Heart left ventricle (tissue), 13 donors: ENCODE measurements at regions not wholly inside any gene's neighbourhood (a gene's known extent, or its start where the extent isn't known, plus 50 kb on each side); places are given as distances from the start of the nearest gene placed in this dataset.

Experiments used
- POLR2A ChIP-seq, 2 donors: fragments of 450-650 bp; IDR thresholded peaks; one replicate each; pipeline ENCODE4 v1.6.1; 2017; ENCODE audit warnings: antibody characterized with exemption in 2 of 2, mild to moderate bottlenecking in 2 of 2, moderate library complexity in 2 of 2
- TF ChIP-seq, protein P1 (sequence below), 12 donors: fragments of 200-600 bp; sonication (generic) in 4 of 12; IDR thresholded peaks; one replicate each; pipeline versions ENCODE4 v1.5.0 to v1.8.0; 2018 to 2022; ENCODE audit warnings: antibody characterized with exemption in 12 of 12, mild to moderate bottlenecking in 5 of 12
- donor health status: ischemic (EF 13 %, LVEDD 7.1; RV severe dilation, severe dysfunction).
- donor health status: DM: no; HTN: yes; CAD: no.
- donor health status: DM: no; HTN: no; CAD: no.
- donor health status: ischemic (EF 25% LVEDD 6.9; RV normal size, moderate dysfunction).
- donor health status: ischemic (EF 25% LVEDD 5.7; RV mildly dilated, moderate dysfunction).
- donor health status: ischemic (EF 35%, LVEDD 5.7; RV mildly dilated, moderate dysfunction).
- donor health status: nonischemic (EF 11% LVEDD 7.7; RV severe dilation, severe dysfunction).
- donor health status: DM: yes; HTN: yes; CAD: no.
- donor health status: PGD.
- donor health status: ischemic (EF 29% LVEDD 5.4; RV normal size, mild dysfunction).
- donor health status: nonischemic (EF 23%, LVEDD 6.1; RV moderate dilation, normal function).

DNA sequence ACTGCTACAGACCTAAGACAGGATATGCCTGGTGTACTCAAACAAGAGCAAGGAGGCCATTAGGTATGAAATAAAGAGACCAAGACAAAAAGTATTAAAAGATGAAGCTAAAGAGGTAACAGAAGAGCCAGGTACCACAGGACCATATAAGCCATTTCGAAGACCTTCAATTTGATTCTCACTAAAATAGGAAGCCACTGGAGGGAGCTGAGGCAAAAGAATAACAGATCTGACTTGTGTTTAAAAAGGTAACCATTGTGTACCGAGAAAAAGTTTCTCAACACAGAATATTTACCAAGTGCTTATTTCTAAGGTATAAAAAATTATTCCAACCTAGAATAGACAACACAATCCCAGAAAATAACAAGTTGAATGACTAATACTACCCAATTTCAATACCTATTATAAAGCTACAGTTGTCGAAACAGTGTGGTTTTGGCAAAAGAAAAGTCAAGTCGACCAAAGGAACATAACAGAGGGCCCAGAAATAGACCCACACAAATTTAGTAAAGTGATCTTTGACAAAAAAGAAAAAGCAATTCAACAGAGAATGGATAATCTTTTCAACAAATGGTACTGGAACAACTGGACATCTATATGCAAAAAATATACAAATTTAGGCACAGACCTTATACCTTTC is 125.3 kb upstream of the DST start:
- TF ChIP-seq, protein P1, sequence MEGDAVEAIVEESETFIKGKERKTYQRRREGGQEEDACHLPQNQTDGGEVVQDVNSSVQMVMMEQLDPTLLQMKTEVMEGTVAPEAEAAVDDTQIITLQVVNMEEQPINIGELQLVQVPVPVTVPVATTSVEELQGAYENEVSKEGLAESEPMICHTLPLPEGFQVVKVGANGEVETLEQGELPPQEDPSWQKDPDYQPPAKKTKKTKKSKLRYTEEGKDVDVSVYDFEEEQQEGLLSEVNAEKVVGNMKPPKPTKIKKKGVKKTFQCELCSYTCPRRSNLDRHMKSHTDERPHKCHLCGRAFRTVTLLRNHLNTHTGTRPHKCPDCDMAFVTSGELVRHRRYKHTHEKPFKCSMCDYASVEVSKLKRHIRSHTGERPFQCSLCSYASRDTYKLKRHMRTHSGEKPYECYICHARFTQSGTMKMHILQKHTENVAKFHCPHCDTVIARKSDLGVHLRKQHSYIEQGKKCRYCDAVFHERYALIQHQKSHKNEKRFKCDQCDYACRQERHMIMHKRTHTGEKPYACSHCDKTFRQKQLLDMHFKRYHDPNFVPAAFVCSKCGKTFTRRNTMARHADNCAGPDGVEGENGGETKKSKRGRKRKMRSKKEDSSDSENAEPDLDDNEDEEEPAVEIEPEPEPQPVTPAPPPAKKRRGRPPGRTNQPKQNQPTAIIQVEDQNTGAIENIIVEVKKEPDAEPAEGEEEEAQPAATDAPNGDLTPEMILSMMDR (IDR thresholded peaks at IDR 0.05): peak in 7 of 12 donors; percentile 18 to 44 (median 30)
- TF ChIP-seq POLR2A (IDR thresholded peaks at IDR 0.05): no peak
